Left renal cortex interstitium (tissue), 4 donors: ENCODE measurements at regions not wholly inside any gene's neighbourhood (a gene's known extent, or its start where the extent isn't known, plus 50 kb on each side); places are given as distances from the start of the nearest gene placed in this dataset.
A peak's percentile ranks its signal among the peaks of the same experiment; 100 is the strongest.

Experiments used
- DNase-seq, 4 donors: peaks; one replicate each; pipeline ENCODE4 v3.0.0-alpha.2; 2013; ENCODE audit warnings: low read depth in 4 of 4, low spot score in 2 of 4, missing footprints in 1 of 4

DNA sequence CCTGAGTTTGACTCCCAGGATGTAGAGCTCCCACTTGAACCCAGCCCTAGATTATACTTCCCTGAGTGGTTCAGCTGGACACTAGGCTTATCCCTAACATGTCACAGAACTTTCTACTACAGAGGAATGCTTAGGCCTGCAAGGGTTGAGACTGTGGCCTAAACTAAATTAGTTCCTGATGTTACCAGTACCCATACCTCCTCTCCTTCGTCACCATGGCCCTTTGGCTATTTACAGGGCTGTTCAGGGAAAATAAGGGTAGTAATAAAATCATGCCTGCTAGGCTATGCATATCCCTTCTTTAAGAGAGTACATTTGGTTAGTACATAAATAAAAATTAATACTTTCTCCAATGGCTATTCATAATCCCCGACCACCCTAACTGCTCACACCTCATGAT lies 356.4 kb upstream of the RASGRP1 start:
- DNase-seq = no peak

DNA sequence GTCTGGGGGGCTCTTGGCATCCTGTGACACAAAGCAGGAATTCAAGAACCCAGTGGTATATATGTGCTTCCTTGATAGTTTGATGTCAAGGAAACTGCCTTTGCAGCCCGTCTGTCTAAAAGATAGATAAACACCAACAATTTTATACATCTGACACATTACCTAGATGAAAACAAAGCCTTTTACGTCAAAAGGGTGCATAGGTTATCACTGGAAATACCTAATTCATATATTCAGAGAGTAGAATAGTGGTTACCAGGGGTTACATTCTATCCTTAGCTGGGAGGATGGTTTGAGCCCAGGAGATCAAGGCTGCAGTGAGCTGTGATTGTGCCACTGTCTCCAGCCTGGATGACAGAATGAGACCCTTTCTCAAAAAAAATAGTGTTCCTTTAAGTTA lies 356.9 kb upstream of the RASGRP1 start:
- DNase-seq = no peak

DNA sequence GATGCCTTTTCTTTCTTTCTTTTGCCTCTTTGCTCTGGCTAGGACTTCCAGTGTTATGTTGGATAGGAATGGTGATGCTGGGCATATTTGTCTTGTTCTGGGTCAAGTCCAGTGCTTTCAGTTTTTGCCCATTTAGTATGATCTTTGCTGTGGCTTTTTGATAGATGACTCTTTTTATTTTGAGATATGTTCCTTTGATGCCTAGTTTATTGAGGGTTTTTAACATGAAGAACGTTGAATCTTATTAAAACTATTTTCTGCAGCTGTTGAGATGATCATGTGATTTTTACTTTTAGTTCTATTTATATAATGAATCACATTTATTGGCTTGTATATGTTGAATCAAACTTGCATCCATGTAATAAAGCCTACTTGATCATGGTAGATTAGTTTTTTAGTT lies 363.8 kb upstream of the RASGRP1 start:
- no peak for DNase-seq

DNA sequence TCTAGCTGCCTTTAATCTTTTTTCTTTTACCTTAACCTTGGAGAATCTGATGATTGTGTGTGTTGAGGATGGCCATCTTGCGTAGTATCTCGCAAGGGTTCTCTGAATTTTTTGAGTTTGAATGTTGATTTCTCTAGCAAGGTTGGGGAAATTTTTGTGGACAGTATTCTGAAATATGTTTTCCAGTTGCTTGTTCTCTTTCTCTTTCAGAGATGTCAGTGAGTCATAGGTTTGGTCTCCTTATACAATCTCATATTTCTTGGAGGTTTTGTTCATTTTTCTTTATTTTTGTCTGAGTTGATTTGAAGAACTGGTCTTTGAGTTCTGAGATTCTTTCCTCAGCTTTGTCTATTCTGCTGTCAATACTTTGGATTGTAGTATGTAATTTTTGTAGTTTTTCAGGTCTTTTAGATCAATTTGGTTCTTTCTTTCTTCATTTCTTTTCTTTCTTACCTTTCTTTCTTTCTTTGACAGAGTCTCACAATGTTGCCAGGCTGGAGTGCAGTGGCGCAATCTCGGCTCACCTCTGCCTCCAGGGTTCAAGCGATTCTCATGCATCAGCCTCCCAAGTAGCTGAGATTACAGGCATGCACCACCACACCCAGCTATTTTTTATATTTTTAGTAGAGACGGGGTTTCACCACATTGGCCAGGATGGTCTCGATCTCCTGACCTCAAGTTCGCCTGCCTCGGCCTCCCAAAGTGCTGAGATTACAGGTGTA lies 366.4 kb upstream of the RASGRP1 start:
- DNase-seq = no peak

DNA sequence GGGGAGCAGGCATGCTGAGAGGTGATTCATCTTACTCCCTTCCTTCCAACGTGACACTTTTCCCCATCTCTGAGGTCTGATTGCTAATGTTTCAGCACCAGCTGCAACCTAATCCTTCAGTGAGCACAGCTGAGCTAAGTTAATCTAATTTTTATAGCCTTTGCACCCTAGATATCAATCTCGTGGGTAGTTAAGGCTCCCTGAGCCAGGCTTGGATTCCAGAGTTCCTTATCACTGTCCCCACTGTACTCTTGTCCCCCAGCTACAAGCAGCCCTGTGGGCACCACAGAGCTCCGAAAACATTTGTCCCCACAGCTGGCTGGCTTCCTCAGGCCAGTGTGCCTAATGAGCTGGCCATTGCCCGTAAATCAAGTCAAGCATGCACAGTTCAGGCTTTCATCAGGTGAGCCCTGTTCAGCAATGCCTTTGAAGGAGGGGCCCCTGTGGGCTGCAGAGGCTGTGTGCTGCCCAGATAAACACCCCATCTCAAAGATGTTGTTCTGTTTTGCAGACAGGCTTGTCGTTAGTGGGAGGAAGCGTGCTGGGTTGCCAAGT lies 376.9 kb upstream of the RASGRP1 start:
- peak; percentile 39 to 72 (median 56) for DNase-seq

DNA sequence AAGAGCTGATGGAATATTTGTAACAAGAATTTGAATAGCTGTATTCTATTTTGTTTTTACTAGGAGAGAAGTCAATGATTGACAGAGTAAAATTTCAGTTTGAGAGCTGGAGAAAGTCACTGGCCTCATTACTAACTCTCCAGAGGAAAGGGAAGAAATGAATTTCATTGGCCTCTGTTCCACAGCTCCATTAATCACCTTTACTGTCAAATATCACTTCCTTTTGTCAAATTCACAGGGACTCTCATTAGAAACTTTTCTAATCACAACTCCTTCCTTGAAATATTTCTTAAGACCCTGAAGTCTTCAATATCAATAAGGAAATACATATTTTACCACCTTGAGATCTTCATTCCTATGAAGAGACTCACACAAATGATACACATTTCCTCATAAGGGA lies 379.9 kb upstream of the RASGRP1 start:
- no peak for DNase-seq

DNA sequence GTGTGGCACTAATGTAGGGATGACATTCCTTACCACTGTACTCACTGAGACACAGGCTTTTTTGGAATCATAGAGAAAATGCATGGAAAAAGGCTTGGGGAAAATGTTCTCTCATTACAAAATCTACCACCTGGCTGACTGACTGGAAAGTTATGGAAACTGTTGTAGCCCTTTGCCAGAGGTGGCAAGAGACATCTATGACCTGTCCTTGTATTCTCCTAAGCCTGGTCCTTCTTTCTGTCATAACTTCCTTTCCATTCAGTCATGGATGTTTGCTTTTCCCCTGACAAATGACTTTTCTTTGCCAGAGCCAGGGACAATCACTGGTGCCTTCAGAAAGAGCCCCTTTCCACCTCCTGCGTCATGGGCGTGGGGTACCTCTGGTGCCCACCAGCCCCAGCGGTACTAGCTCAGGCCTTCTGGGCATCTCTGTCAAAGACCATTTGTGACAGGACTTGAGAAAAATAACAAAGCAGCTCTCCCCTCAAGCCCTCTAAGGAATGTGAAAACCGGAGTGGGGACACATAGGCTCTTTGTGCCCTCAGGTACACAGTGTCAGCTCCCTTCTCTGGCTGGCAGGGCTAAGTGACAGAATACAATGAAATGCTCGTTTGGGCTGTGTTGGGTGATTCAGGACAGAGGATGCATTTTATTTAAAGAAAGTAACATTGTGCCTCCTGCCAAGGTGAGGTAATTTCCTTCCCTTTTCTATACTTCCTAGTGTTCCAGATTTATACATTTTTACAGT lies 381.1 kb upstream of the RASGRP1 start:
- DNase-seq = no peak

DNA sequence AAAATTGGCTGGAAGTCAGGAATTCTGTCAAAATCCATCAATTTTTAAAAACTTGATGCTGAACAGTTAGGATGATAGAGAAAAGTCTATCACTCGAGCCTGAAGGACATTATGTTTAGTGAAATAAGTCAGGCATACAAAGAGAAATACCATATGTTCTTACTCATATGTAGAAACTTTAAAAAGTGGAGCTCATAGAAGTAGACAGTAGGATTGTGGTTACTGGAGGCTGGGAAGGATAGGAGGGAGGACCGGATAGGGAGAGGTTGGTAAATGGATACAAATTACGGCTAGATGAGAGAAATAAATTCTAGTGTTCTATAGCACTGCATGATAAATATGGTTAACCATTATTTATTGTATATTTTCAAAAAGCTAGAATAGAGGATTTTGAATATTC lies 389.5 kb upstream of the RASGRP1 start:
- DNase-seq = no peak

DNA sequence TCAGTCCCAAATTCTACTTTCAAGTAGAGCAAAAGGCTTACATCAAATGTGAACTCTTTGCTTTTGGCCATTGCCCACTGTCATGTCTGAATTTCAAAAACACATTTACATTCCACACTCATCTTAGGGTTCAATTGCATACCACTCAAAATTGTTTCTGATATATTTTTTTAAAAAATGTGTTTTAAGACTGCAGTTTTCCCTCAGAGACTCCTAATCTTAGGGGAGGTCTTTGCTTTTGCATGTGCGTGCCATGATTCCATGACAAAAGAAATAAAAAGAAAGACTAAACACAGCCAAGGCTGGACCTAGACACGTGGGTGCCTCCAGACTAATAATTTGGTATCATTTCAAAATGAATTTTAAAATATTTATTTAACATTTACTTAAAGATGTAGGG lies 396.8 kb upstream of the RASGRP1 start:
- DNase-seq = no peak

DNA sequence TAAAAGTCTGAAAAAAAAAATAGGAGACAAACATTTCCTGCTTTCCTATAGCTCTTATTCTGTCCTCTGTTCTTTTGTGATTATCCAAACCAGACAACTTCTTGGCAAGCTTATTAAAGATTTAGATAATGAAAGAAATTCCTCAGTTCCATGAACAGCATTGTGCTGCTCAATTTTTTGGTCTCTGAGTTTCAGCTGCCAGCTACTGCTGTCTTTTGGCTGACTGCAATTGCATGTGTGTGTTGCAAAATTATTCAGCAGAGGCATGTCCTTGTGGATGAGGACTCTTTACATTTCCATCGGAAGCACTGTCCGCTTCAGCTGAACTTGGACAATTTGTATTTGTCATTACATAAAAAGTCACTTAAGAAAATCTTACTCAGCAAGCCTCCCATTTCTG lies 397.3 kb upstream of the RASGRP1 start:
- no peak for DNase-seq

DNA sequence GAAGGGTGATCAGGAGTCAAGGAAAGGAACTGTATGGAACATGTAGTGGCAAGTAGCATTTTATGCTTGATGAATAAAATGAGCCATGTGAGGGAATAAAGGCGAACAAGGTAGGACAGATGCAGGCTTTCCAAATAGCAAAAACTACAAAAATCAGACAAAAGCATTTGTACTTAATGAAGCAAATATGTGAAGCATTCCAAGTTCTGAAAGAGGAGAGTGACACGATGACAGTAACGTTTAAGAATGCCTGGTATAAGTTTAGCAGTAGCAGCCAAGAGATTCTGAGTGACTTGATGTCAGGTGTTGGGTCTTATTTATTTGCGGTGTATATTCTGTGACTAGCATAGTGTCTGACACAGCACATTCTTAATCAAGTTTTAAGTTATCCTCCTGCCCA lies 408.2 kb upstream of the RASGRP1 start:
- no peak for DNase-seq

DNA sequence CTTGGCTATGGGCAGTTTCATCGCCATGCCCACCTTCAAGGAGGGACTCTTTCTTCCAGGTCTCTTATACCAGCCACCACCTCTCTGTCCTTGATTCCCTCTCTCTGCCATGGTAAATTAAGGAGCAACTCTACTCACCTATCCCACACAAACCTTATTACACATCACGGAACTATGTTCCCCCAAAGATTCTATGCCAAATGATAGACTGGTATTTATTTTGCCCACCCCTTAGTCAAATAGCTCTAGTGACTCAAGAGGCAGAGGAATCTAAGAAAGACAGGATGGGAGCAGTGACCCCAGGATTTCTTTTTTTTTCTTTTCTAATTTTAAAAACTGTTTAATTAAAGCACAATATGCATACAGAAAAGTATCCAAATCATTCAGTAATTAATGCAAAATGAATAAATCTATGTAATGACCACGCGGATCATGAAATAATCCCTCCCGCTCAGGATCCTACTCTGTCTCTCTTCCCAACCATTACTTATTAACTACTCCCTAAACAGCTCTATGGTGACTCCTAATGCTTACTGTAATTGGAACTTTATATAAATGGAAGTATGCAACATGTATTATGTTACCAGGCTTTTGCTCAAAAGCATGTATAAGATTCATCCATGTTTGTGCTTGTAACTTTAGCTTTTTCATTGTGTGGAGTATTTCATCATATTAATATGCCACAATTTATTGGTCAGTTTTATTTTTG lies 410.8 kb upstream of the RASGRP1 start:
- no peak for DNase-seq

DNA sequence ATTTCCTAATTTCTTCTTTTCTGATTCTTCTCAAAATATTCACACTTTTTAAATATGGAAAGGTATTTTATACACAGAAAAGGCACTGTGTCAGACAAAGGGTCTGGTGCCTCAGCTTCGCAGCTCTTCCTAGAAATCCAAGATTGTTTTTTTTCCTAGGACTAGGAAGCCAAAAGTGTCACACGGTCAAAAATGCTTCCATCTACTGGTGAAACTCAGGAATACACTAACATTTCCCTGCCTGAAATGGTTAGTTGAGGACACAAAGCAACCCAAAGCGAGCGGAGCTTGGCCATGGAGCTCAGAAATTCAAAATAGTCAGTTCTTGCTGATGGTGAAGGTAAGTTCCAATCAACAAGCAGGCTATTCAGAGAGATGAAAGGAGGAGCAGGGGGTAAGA lies 426.5 kb upstream of the RASGRP1 start:
- peak in 1 of 4 donors; percentile 17 for DNase-seq

DNA sequence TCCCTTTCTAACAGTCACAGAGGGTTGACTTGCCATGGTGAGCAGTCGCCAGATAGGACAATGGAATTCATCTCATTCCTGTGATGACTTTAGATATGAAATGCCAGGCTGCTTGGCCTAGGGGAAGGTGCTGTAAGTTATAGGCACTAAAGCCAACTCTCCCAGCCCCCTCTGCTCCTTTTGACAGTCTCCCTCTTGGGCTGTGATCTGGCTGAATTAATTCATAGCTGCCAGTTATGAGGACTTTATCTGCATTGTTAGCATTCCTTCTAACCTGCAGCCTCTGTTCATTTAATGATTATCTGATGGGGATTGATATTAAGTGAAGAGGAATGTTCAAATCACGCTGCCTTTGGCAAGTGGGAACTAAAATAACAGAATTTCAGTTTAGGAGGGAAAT lies 427.1 kb upstream of the RASGRP1 start:
- no peak for DNase-seq

DNA sequence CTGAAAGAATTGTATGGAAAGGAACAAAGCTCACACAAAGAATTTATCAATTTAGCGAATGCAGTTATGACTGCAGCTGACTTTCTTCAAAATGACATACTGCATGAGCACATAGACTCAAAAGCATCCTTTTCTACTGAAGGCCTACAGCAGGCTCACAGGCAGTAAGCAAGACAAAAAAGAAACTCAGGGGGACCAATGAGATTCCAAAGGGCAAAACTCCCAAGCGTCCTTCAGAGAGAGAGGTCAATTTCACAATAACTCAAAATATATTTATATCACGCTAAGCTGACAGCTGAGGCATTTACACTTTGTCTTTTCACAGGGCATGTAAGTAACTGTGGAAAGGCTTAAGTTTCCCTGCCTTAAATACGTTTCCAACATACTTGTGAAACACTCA lies 427.9 kb upstream of the RASGRP1 start:
- peak in 2 of 4 donors; percentile 23 to 38 for DNase-seq

DNA sequence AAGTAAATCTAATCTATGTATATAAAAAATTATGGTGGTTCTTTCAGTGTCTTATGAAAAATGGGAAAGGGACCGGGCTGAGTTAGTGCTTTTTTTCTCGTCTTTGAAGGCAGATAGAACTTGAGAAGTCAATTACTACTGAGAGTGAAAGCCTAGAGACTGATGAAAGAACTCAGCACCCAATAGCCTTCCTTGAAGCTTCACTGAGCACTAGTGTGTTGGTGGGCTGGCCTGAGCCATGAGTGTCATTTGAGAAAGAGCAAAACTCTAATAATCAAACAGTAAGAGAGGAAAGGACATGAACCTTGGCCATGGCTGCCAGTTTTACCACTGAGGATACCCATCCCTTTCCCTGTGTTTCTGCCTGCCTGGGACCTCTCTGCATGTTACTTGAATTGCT lies 428.3 kb upstream of the RASGRP1 start:
- peak in 1 of 4 donors; percentile 18 for DNase-seq

DNA sequence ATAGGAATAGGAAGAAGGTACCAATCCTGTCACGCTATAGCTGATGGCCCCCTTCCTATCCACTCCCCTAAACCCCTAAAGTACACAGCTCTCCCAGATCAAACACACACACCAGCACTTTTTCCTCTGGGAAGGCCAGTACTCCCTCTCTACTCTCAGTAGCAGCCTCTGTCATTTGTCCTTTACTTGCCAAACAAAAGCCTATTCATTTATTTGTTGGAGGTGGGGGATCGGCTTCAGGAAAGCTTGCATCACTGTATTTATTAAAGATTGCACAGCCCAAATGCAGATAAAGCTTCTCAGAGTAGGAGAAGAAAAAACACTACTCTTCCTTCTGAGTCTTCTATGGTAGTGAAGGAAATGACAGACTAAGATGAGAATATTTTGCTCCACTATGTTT lies 429.7 kb upstream of the RASGRP1 start:
- DNase-seq = no peak

DNA sequence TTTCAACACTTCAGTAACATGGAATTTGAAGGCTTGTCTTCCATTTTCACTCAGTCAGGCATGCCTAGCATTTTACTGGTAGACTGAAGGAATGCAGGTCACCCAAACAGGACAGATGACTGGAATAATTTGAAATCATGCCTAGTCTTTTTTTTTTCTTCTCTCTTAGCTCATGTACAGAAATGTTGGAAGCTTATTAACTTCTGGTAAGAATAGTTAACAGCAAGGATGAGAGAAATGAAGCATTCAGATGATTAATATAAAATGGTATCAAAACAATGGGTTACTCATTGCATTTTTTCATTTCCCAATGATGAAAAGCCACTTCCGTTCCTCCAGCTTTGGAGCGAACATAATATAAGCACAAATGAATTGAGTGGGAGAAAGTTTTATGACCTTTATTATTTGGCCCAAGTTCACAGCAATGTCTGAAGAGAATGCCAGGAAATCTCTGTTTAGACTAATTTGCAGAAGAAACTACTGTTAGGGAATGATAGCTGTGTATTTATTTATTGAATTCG lies 431.6 kb upstream of the RASGRP1 start:
- no peak for DNase-seq

DNA sequence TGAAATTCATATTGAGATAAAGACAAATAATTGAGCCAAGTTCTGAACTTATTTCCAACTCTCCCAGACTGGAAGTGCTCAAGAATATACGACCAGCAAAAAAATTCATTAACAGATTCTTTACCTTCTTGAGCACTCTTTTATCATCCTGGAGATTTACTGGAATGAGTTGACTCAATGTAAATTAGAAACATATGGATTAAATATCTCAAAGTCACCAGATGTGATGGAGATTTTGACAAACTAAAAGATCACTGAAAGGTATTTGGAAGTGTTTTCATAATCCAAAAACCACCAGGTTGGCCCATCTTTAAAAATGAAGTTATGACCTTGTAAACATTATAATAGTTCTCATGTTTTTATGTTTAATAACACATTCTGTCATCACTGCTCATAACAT lies 433.2 kb upstream of the RASGRP1 start:
- DNase-seq = no peak

DNA sequence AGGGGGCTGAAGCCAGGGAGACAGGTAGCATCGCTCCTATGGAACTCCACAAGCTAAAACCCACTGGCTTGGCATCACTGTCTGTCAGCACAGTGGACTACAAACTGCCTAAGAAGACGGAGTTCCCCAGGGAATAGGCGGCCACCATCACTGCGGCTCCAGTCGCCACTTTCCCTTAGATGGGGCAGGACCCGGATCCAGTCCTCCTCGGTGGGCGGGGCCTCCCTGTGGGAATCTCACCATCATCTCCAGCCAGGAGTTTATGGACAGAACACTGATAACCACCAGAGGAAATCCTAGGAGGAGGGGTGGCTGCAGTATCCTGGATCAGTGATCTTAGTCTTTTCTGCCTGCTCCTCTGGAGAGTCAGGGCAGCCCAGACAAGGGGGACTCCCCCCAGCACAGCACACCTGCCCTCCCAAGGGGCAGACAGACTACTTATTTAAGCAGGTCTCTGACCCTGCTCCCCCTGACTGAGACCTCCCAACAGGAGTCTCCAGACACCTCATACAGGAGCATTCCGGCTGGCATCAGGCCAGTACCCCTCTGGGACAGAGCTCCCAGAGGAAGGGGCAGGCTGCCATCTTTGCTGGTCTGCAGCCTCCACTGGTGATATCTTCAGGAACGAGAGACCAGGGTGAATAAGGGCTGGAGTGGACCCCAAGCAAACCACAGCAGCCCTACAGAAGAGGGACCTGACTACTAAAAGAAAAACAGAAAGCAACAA lies 435.6 kb upstream of the RASGRP1 start:
- no peak for DNase-seq

DNA sequence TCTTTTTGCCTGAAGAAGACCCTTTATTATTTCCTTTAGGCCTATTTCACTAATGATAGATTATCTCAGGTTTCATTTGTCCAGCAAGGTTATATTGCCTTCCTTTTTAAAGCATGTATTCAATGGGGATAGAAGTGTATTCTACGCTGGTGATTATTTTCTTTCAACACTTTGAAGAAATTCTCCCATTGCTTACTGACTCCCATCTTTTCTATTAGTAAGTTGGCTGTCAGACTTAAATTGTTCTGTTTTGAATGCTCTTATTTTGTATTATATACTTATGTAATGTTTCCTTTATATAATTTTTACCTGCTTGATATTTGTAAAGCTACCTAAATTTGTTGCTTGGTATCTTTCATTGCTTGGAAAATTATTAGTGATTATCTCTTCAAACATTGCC lies 445.1 kb upstream of the RASGRP1 start:
- DNase-seq = no peak
